ENCODE measurements at regions not wholly inside any gene's neighbourhood (a gene's known extent, or its start where the extent isn't known, plus 50 kb on each side); places are given as distances from the start of the nearest gene placed in this dataset.

- CTCF ChIA-PET: no interaction called here
- POLR2A ChIA-PET: no interaction called here
- Histone ChIP-seq H3K4me1 (ENCODE audit: control insufficient read depth, insufficient read depth, low read length) (no peaks in the 10 kb centered on the region), H3K4me3 (ENCODE audit: low read depth, low read length) (no peak overlapping the region), H3K36me3 (ENCODE audit: control insufficient read depth in 2 of 2, insufficient read depth in 1 of 2, low read length in 2 of 2) (no peaks in the 10 kb centered on the region), H3K27ac (ENCODE audit: extremely low read depth, low read depth, low read length) (no peak overlapping the region), H3K9me3 (ENCODE audit: control insufficient read depth, insufficient read depth, low read depth, low read length) (no peaks in the 10 kb centered on the region)
- TF ChIP-seq OVOL3 (tag by site-specific recombination; IDR thresholded peaks at IDR 0.05): no peak
- no peak for TF ChIP-seq HOXA7 (CRISPR knock-in tag; IDR thresholded peaks at IDR 0.05; ENCODE audit: borderline replicate concordance)
- TF ChIP-seq EGR2 (tag by site-specific recombination; IDR thresholded peaks at IDR 0.05; ENCODE audit: low read depth): no peak
- TF ChIP-seq ZXDB (tag by site-specific recombination; IDR thresholded peaks at IDR 0.05): no peak
- no peak for TF ChIP-seq ZEB2 (tag by site-specific recombination; IDR thresholded peaks at IDR 0.05)
- no peak for TF ChIP-seq ZNF223 (tag by site-specific recombination; IDR thresholded peaks at IDR 0.05)
- no peak for TF ChIP-seq ZNF610 (tag by site-specific recombination; IDR thresholded peaks at IDR 0.05; ENCODE audit: borderline replicate concordance)
- TF ChIP-seq MZF1 (tag by site-specific recombination; IDR thresholded peaks at IDR 0.05; ENCODE audit: borderline replicate concordance): no peak
- TF ChIP-seq ZNF18 (tag by site-specific recombination; IDR thresholded peaks at IDR 0.05): no peak
- no peak for TF ChIP-seq ZNF423 (tag by site-specific recombination; IDR thresholded peaks at IDR 0.05)
- TF ChIP-seq ZBTB17 (tag by site-specific recombination; IDR thresholded peaks at IDR 0.05): no peak
- TF ChIP-seq ZNF302 (tag by site-specific recombination; IDR thresholded peaks at IDR 0.05; ENCODE audit: low read depth): no peak
- no peak for TF ChIP-seq ZFP41 (tag by site-specific recombination; IDR thresholded peaks at IDR 0.05; ENCODE audit: borderline replicate concordance)
- TF ChIP-seq ZNF16 (tag by site-specific recombination; IDR thresholded peaks at IDR 0.05; ENCODE audit: low read depth): no peak
- no peak for TF ChIP-seq SETDB1 (IDR thresholded peaks at IDR 0.05; ENCODE audit: insufficient read length, low read length)
- no peak for TF ChIP-seq ZNF280D (tag by site-specific recombination; IDR thresholded peaks at IDR 0.05)
- TF ChIP-seq ZNF658 (tag by site-specific recombination; IDR thresholded peaks at IDR 0.05): no peak
- no peak for TF ChIP-seq ZSCAN16 (tag by site-specific recombination; IDR thresholded peaks at IDR 0.05)
- no peak for TF ChIP-seq ZNF670 (tag by site-specific recombination; IDR thresholded peaks at IDR 0.05; ENCODE audit: low read depth)
Observed at GRCh38 chr2:21640046-21640445, 516.3 kb downstream of the TDRD15 start.

GRCh38 chr2:21642647-21643046 lies 518.9 kb downstream of the TDRD15 start:
- no peaks in the 10 kb centered on the region for H3K9me3 ChIP-seq (ENCODE audit: control insufficient read depth, insufficient read depth, low read depth, low read length)
- POLR2A ChIA-PET: no interaction called here
- no peaks in the 10 kb centered on the region for H3K36me3 ChIP-seq (ENCODE audit: control insufficient read depth in 2 of 2, insufficient read depth in 1 of 2, low read length in 2 of 2)
- CTCF ChIA-PET: no interaction called here
- H3K27ac ChIP-seq (ENCODE audit: extremely low read depth, low read depth, low read length): no peak overlapping the region
- TF ChIP-seq ZBTB21 (tag by site-specific recombination; IDR thresholded peaks at IDR 0.05) (no peak), GLIS1 (tag by site-specific recombination; IDR thresholded peaks at IDR 0.05) (no peak), SP2 (tag by site-specific recombination; IDR thresholded peaks at IDR 0.05) (no peak), TRIM28 (IDR thresholded peaks at IDR 0.05; ENCODE audit: borderline replicate concordance, low read length) (peak; percentile 69; the same call in 1 of the 2 replicates)
- no peaks in the 10 kb centered on the region for H3K4me1 ChIP-seq (ENCODE audit: control insufficient read depth, insufficient read depth, low read length)
- no peak overlapping the region for H3K4me3 ChIP-seq (ENCODE audit: low read depth, low read length)

Measured in HEK293 (cell line).